Astrocyte of the spinal cord (primary cell): ENCODE measurements at regions not wholly inside any gene's neighbourhood (a gene's known extent, or its start where the extent isn't known, plus 50 kb on each side); places are given as distances from the start of the nearest gene placed in this dataset.

Experiments
- DNase-seq: peaks from one replicate; pipeline ENCODE4 v3.0.0; 2011; ENCODE audit warnings: low read depth, low spot score
- H3K4me3 ChIP-seq: 2 replicates; pipeline ENCODE4 v1.5.1; 2011; ENCODE audit warnings: low read depth, mild to moderate bottlenecking, low read length, moderate library complexity
- in situ Hi-C: cut with HindIII; loops from 2 replicates; pipeline ENCODE4 v1.10.0; 2017; ENCODE audit warnings: low sequenced_read_pairs
- TF ChIP-seq, protein P1 (sequence below): IDR thresholded peaks from 2 replicates; pipeline ENCODE4 v1.5.1; 2012; ENCODE audit warnings: low read depth, mild to moderate bottlenecking, low read length, inconsistent platforms

DNA sequence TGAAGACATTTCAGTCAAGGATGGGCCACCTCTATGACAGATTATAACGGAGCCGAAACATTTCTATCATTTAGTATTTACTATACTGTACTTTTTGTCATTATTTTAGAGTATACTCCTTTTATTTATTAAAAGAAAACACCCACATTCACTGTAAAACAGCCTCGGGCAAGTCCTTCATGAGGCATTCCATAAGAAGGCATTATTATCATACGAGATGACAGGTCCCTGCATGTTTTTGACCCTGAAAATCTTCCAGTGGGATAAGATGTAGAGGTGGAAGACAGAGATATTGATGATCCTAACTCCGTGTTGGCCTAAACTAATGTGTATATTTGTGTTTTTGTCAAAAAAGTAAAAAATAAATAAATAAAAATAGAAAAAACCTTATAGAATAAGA lies 245.0 kb downstream of the MTX2 start:
- H3K4me3 ChIP-seq: no peak overlapping the region
- DNase-seq: no peak
- TF ChIP-seq, protein P1, sequence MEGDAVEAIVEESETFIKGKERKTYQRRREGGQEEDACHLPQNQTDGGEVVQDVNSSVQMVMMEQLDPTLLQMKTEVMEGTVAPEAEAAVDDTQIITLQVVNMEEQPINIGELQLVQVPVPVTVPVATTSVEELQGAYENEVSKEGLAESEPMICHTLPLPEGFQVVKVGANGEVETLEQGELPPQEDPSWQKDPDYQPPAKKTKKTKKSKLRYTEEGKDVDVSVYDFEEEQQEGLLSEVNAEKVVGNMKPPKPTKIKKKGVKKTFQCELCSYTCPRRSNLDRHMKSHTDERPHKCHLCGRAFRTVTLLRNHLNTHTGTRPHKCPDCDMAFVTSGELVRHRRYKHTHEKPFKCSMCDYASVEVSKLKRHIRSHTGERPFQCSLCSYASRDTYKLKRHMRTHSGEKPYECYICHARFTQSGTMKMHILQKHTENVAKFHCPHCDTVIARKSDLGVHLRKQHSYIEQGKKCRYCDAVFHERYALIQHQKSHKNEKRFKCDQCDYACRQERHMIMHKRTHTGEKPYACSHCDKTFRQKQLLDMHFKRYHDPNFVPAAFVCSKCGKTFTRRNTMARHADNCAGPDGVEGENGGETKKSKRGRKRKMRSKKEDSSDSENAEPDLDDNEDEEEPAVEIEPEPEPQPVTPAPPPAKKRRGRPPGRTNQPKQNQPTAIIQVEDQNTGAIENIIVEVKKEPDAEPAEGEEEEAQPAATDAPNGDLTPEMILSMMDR: no peak
- in situ Hi-C loops: no loop called here

DNA sequence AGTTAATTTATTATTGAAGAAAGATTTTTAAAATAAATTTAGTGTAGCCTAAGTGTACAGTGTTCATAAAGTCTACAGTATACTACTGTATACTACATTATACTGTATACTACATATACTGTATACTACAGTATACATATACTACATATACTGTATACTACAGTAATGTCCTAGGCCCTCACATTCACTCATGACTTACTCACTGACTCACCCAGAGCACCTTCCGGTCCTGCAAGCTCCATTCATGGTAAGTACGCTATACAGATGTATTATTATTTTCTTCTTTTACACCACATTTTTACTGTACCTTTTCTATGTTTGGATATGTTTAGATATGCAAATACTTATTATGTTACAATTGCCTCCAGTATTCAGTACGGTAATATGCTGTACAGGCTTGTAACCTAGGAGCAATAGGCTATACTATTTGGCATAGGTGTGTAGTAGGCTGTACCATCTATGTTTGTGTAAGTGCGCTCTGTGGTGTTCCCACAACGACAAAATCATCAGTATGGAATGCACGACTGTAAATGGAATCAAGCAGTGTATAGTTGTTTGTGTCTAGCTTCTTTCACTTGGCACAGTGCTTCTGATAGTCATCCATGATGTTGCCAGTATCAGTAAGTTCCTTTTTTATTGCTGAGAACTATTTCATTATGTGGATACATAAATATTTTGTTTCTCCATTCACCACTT lies 245.7 kb downstream of the MTX2 start:
- in situ Hi-C loops: no loop called here

DNA sequence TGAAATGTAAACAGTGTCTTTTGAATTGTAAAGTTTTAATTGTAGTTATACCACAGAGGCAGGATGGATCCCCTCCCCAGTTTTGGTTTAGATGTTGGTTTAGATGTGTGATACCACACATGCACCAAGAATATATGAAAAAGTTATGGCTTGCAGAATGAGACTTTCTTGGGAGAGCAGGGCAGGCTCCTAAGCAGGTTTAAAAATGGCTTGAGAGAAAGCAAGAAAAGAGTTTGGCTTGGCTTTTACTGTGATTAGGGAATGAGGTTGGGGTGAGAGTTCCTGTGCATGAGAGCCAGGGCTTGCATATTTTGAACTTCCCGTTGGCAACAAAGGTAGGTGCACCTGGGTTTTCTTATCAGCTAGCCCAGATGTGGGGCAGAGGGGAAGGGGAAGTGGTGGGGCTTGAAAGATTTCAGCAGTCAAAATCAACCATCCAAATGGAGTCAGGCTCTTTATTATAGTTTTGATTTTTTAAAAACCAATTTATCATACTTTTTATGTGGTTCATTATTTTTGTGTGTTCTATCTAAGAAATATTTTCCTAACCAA lies 246.9 kb downstream of the MTX2 start:
- DNase-seq: no peak
- in situ Hi-C loops: no loop called here
- H3K4me3 ChIP-seq: no peak overlapping the region
- TF ChIP-seq, protein P1: no peak

More for the DNA sequence above, 245.7 kb downstream of the MTX2 start:
- TF ChIP-seq, protein P1: no peak
- peak; percentile 53 for DNase-seq
- H3K4me3 ChIP-seq: no peak overlapping the region

DNA sequence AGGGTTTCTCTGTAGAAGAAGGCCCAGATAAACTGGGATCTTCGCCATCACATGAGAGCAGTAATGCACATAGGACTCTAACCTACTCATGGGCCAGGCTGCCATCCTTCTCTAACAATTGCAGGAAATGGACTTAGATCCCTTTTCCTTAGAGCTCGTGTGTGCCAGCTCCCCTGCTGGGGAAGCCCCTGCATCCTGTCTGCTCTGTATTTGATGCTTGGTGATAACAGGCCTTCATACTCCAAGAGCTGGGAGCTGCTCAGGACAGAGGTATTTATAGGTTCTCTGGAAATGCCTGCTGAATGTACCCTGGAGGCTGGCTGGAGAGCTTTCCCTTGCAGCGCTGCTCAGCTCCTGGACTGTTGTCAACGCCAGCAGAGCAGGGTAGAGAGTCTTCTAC lies 249.6 kb downstream of the MTX2 start:
- no peak for DNase-seq

DNA sequence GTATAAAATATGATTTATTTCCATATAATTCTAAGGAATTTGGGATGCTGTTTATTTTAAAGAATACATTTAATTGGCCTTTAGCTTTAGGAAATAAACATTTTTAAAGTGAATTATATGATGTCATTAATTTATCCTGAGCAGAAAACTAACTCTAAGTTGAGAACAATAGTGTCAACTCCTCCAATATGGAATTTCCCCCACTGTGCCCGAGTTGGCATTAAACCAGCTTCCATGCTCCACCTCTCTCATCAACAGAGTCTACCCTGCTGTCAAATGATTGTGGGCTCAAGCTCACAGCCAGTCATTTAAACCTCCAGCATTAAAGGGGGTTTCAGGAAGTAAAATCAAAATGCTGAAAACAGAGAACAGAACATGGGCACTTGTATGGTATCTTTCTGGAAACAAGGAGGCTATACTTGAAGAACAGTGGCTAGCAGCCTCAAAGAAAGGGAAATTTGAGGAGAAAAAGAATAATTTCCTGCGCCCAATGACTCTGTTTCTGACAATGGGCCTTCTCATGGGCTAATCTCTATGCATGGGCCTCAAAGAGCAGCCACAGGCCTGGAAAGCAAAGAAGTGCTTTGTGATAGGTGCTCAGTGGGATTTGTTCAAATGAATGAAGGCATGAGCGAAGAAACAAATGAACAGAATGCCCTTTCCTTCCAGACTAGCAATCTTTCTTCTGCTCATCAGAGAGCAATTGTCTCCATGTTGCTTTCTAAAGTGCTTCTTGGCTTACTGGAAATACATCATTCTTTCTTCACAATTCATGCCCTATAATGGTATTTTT lies 252.8 kb downstream of the MTX2 start:
- TF ChIP-seq, protein P1: no peak
- in situ Hi-C loops: no loop called here
- H3K4me3 ChIP-seq: no peak overlapping the region
- DNase-seq: no peak

More for the DNA sequence above, 249.6 kb downstream of the MTX2 start:
- in situ Hi-C loops: no loop called here
- no peak overlapping the region for H3K4me3 ChIP-seq
- TF ChIP-seq, protein P1: no peak

DNA sequence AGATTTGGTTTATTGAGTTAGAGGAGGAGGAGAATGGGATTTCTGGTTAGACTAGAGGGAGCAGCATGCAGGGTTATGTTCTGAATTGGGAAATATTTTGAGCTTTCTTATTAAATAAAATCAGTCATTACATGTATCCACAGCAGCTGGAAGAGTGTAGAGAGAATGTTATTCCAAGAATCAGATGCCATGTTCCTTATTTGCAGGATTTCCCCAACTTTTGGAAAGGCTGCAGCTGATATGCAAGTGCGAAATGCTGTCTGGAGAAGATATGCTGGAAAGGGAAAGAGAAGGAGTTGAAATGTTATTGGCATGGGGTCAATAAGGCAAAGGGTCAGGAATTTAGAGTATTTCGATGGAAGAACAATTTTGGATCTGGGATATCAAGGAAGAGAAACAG lies 255.8 kb downstream of the MTX2 start:
- in situ Hi-C loops: no loop called here
- DNase-seq: no peak
- TF ChIP-seq, protein P1: no peak
- H3K4me3 ChIP-seq: no peak overlapping the region
